CD4-positive, CD25-positive, alpha-beta regulatory T cell (primary cell): ENCODE measurements at regions not wholly inside any gene's neighbourhood (a gene's known extent, or its start where the extent isn't known, plus 50 kb on each side); places are given as distances from the start of the nearest gene placed in this dataset.
A peak's percentile ranks its signal among the peaks of the same experiment; 100 is the strongest.
"Not testable (repeated sequence)": the region's sequence is repeated elsewhere in the genome, so short reads cannot be mapped to it uniquely, and the experiment has no call there.

ENCODE experiments used
- ATAC-seq, 2 donors: fragments of 150-1000 bp; cut with Tn5 transposase; one replicate each; pipeline ENCODE4 v1.10.0; 2021; ENCODE audit warnings: low read depth in 2 of 2, moderate number of reproducible peaks in 2 of 2, moderate library complexity in 1 of 2
- DNase-seq, 3 donors: peaks; one replicate each; pipeline versions ENCODE4 v3.0.0 to v3.0.0-alpha.2; 2012 to 2022; ENCODE audit warnings: mixed read lengths in 1 of 3
- H3K27ac ChIP-seq: one replicate; pipeline ENCODE4 v1.7.0; 2013; ENCODE audit warnings: mild to moderate bottlenecking, low read length; ENCODE audit not compliant: insufficient read depth, poor library complexity, severe bottlenecking
- H3K27me3 ChIP-seq: one replicate; pipeline ENCODE4 v1.7.0; 2013; ENCODE audit warnings: low read length; ENCODE audit not compliant: control insufficient read depth, insufficient read depth
- H3K36me3 ChIP-seq: one replicate; pipeline ENCODE4 v1.7.0; 2013; ENCODE audit warnings: mild to moderate bottlenecking, low read length, moderate library complexity; ENCODE audit not compliant: control insufficient read depth, insufficient read depth
- H3K4me1 ChIP-seq: 2 replicates; pipeline ENCODE4 v1.7.0; 2013; ENCODE audit warnings: mild to moderate bottlenecking, low read length; ENCODE audit not compliant: insufficient read depth, control insufficient read depth, poor library complexity, severe bottlenecking
- H3K4me3 ChIP-seq: one replicate; pipeline ENCODE4 v1.7.0; 2013; ENCODE audit warnings: low read depth, mild to moderate bottlenecking, low read length, moderate library complexity
- H3K9me3 ChIP-seq, 2 experiments: 1 replicate in 1 of 2; 2 replicates in 1 of 2; pipeline ENCODE4 v1.7.0; 2013; ENCODE audit warnings: low read length in 2 of 2, mild to moderate bottlenecking in 1 of 2, moderate library complexity in 1 of 2; ENCODE audit not compliant: control insufficient read depth in 2 of 2
- H3K27ac Mint-ChIP-seq, 3 donors: one replicate each; pipeline ENCODE4 v1.8.0; 2020 to 2022; ENCODE audit warnings: mild to moderate bottlenecking in 3 of 3, mixed read lengths in 3 of 3, moderate library complexity in 2 of 3
- H3K27me3 Mint-ChIP-seq: one replicate; pipeline ENCODE4 v1.8.0; 2022; ENCODE audit warnings: mild to moderate bottlenecking, mixed read lengths
- H3K36me3 Mint-ChIP-seq: one replicate; pipeline ENCODE4 v1.8.0; 2020; ENCODE audit warnings: mixed read lengths
- H3K4me1 Mint-ChIP-seq, 4 donors: one replicate each; pipeline ENCODE4 v1.8.0; 2020 to 2022; ENCODE audit warnings: mixed read lengths in 4 of 4, mild to moderate bottlenecking in 1 of 4
- H3K4me3 Mint-ChIP-seq, 4 donors: one replicate each; pipeline ENCODE4 v1.8.0; 2020 to 2022; ENCODE audit warnings: mild to moderate bottlenecking in 4 of 4, mixed read lengths in 4 of 4, moderate library complexity in 3 of 4
- H3K9me3 Mint-ChIP-seq, 7 donors: one replicate each; pipeline ENCODE4 v1.8.0; 2020 to 2022; ENCODE audit warnings: mixed read lengths in 7 of 7, mild to moderate bottlenecking in 3 of 7, moderate library complexity in 2 of 7

GRCh38 chr1:147103416-147104155, 68.7 kb downstream of the PRKAB2 start:
- H3K4me1 Mint-ChIP-seq, ATAC-seq, H3K36me3 Mint-ChIP-seq, H3K27ac ChIP-seq, H3K27ac Mint-ChIP-seq, H3K4me3 ChIP-seq, H3K4me1 ChIP-seq, DNase-seq, H3K36me3 ChIP-seq, H3K4me3 Mint-ChIP-seq, H3K9me3 ChIP-seq, H3K9me3 Mint-ChIP-seq, H3K27me3 ChIP-seq: not testable (repeated sequence)
- peaks cover 36% of the 10 kb centered on the region for H3K27me3 Mint-ChIP-seq

- Histone ChIP-seq H3K4me3 (no peak overlapping the region), H3K27ac (no peak overlapping the region), H3K4me1 (no peaks in the 10 kb centered on the region), H3K36me3 (no peaks in the 10 kb centered on the region), H3K27me3 (peaks cover 2% of the 10 kb centered on the region), H3K9me3 (no peaks in the 10 kb centered on the region)
- H3K27me3 Mint-ChIP-seq, result peaks cover 29% of the 10 kb centered on the region
- no peak for ATAC-seq
- no peak for DNase-seq
- peaks cover 3% of the 10 kb centered on the region for H3K36me3 Mint-ChIP-seq
- H3K9me3 Mint-ChIP-seq, result peaks cover 0 to 3% (median 0%) of the 10 kb centered on the region in 7 donors
- no peaks in the 10 kb centered on the region for H3K4me1 Mint-ChIP-seq
- no peak overlapping the region for H3K4me3 Mint-ChIP-seq
- H3K27ac Mint-ChIP-seq, result no peak overlapping the region
Observed at GRCh38 chr1:147099192-147099591, 73.1 kb downstream of the PRKAB2 start.

GRCh38 chr1:147098338-147098973, 73.8 kb downstream of the PRKAB2 start:
- not testable (repeated sequence) for H3K9me3 Mint-ChIP-seq, DNase-seq, H3K4me1 ChIP-seq, H3K4me3 Mint-ChIP-seq, H3K4me1 Mint-ChIP-seq, H3K36me3 ChIP-seq, H3K9me3 ChIP-seq, H3K36me3 Mint-ChIP-seq, H3K4me3 ChIP-seq, H3K27me3 ChIP-seq, ATAC-seq, H3K27ac ChIP-seq, H3K27ac Mint-ChIP-seq
- peaks cover 32% of the 10 kb centered on the region for H3K27me3 Mint-ChIP-seq

- no peak overlapping the region for H3K4me3 Mint-ChIP-seq
- H3K36me3 Mint-ChIP-seq, result no peaks in the 10 kb centered on the region
- no peak overlapping the region for H3K27ac Mint-ChIP-seq
- Histone ChIP-seq H3K4me3 (no peak overlapping the region), H3K36me3 (no peaks in the 10 kb centered on the region), H3K27me3 (peaks cover 2% of the 10 kb centered on the region), H3K27ac (no peak overlapping the region), H3K4me1 (no peaks in the 10 kb centered on the region), H3K9me3 (no peaks in the 10 kb centered on the region)
- DNase-seq, result no peak
- H3K4me1 Mint-ChIP-seq, result no peaks in the 10 kb centered on the region
- H3K27me3 Mint-ChIP-seq, result peaks cover 47% of the 10 kb centered on the region
- ATAC-seq, result no peak
- H3K9me3 Mint-ChIP-seq, result peaks cover 0 to 7% (median 0%) of the 10 kb centered on the region in 7 donors
Observed at GRCh38 chr1:147095691-147096090, 76.6 kb downstream of the PRKAB2 start.

GRCh38 chr1:147091801-147092200, 80.5 kb downstream of the PRKAB2 start:
- peaks cover 53% of the 10 kb centered on the region for H3K27me3 Mint-ChIP-seq
- H3K27ac ChIP-seq, result no peak overlapping the region

GRCh38 chr1:147089457-147089856, 82.8 kb downstream of the PRKAB2 start:
- DNase-seq (no peak), ATAC-seq (no peak)
- Histone ChIP-seq H3K27me3 (peaks cover 27% of the 10 kb centered on the region), H3K4me3 (no peak overlapping the region), H3K9me3 (peaks cover 0 to 2% of the 10 kb centered on the region in 2 experiments), H3K36me3 (no peaks in the 10 kb centered on the region), H3K27ac (no peak overlapping the region), H3K4me1 (peaks cover 9% of the 10 kb centered on the region)
- no peak overlapping the region for H3K4me3 Mint-ChIP-seq
- peaks cover 65% of the 10 kb centered on the region for H3K27me3 Mint-ChIP-seq
- peaks cover 0 to 20% (median 4%) of the 10 kb centered on the region in 7 donors for H3K9me3 Mint-ChIP-seq
- H3K36me3 Mint-ChIP-seq, result no peaks in the 10 kb centered on the region
- no peak overlapping the region for H3K27ac Mint-ChIP-seq
- H3K4me1 Mint-ChIP-seq, result peaks cover 5 to 7% (median 6%) of the 10 kb centered on the region in 4 donors

More at GRCh38 chr1:147091801-147092200, 80.5 kb downstream of the PRKAB2 start:
- no peak for DNase-seq
- no peaks in the 10 kb centered on the region for H3K9me3 ChIP-seq
- Mint-ChIP-seq H3K27ac (no peak overlapping the region), H3K9me3 (peaks cover 0 to 9% (median 6%) of the 10 kb centered on the region in 7 donors), H3K36me3 (no peaks in the 10 kb centered on the region), H3K4me1 (no peaks in the 10 kb centered on the region), H3K4me3 (no peak overlapping the region)
- H3K27me3 ChIP-seq, result peaks cover 16% of the 10 kb centered on the region
- no peaks in the 10 kb centered on the region for H3K4me1 ChIP-seq
- no peak for ATAC-seq
- H3K4me3 ChIP-seq, result no peak overlapping the region
- H3K36me3 ChIP-seq, result no peaks in the 10 kb centered on the region

- Mint-ChIP-seq H3K36me3 (no peaks in the 10 kb centered on the region), H3K4me3 (peak overlapping the region in 2 of 4 donors; percentile 19 to 91), H3K27me3 (peaks cover 72% of the 10 kb centered on the region), H3K27ac (peak overlapping the region in 1 of 3 donors; percentile 23), H3K9me3 (peaks cover 0 to 26% (median 7%) of the 10 kb centered on the region in 7 donors), H3K4me1 (peaks cover 12 to 26% (median 20%) of the 10 kb centered on the region in 4 donors)
- DNase-seq (no peak), ATAC-seq (no peak)
- Histone ChIP-seq H3K27me3 (peaks cover 50% of the 10 kb centered on the region), H3K27ac (no peak overlapping the region), H3K36me3 (no peaks in the 10 kb centered on the region), H3K9me3 (peaks cover 0 to 7% of the 10 kb centered on the region in 2 experiments), H3K4me3 (no peak overlapping the region), H3K4me1 (peaks cover 18% of the 10 kb centered on the region)
Observed at GRCh38 chr1:147086129-147086528, 86.1 kb downstream of the PRKAB2 start.
